Neural progenitor cell (in vitro differentiated cells): ENCODE measurements at regions not wholly inside any gene's neighbourhood (a gene's known extent, or its start where the extent isn't known, plus 50 kb on each side); places are given as distances from the start of the nearest gene placed in this dataset.

Source experiments
- CTCF ChIP-seq: fragments of 200-600 bp; sonication (generic); IDR thresholded peaks from 2 replicates; pipeline ENCODE4 v1.5.1; 2017; ENCODE audit warnings: antibody characterized with exemption, mild to moderate bottlenecking
- EZH2 ChIP-seq: fragments of 200-600 bp; sonication (generic); IDR thresholded peaks from 2 replicates; pipeline ENCODE4 v1.6.1; 2017; ENCODE audit warnings: antibody characterized with exemption, mild to moderate bottlenecking, moderate library complexity

GRCh38 chr21:20703112-20703767 is 295.0 kb upstream of the NCAM2 start:
- TF ChIP-seq CTCF (no peak), EZH2 (no peak)
